ENCODE measurements at regions not wholly inside any gene's neighbourhood (a gene's known extent, or its start where the extent isn't known, plus 50 kb on each side); places are given as distances from the start of the nearest gene placed in this dataset.

DNA sequence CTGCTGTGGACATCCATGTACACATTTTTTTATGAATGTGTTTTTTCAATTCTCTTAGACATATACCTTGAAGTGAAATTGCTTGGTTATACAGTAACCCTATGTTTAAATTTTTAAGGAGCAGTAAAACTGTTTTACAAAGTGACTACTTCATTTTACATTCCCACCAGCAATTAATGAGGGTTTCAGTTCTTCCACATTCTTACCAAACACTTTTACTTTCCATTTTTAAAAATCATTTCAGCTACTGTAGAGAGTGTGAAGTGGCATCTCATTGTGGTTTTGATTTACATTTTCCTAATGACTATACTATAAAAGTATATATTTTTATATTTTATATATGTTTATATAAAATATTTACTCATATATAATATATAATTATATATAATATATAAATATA is 1221.5 kb downstream of the PLA2G4A start:
- DNase-seq (ENCODE audit: low read depth) = no peak

DNA sequence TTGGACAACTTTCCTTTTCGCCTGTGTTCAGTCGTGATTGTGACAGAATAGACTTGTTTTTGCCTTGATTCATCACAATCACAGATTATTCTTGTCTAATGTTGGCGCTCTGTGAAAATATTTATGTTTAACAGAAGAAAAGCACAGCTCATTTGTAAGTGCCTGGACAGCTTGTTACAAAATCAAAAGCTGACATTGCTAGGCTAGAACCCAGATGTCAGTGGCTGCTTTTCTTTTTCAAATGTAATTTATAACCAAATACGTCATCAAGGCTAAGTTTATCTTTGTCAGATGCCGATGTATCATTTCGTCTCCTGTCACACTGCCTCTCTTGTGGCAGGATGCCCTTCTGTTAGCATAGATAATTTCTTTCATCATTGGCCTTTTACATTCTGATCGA is 1227.3 kb downstream of the PLA2G4A start:
- no peak for DNase-seq (ENCODE audit: low read depth)

DNA sequence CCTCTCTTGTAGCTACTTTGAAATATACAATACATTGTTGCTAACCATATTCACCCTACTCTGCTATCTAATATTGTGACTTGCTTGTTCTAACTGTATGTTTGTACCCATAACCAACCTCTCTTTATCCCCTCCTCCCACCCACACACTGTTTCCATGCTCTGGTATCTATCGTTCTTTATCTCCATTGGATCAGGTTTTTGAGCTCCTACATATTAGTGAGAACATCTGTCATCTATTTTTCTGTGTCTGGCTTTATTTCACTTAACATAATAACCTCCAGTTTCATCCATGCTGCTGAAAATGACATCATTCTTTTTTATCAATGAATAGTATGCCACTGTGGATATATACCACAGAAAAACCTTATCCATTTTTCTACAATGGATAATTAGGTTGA is 1230.1 kb downstream of the PLA2G4A start:
- no peak for DNase-seq (ENCODE audit: low read depth)

DNA sequence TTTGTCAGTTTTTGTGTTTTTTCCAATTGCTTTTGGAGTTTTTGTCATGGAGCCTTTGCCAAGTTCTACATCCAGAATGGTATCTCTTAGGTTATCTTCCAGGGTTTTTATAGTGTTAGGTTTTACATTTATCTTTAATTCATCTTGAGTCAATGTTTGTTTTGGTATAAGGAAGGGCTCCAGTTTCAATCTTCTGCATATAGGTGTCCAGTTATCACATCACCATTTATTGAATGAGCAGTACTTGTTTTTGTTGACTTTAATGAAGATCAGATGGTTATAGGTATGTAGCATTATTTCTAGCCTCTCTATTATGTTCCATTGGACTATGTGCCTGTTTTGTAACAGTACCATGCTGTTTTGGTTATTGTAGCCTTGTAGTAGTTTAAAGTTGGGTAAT is 1233.1 kb downstream of the PLA2G4A start:
- no peak for DNase-seq (ENCODE audit: low read depth)

DNA sequence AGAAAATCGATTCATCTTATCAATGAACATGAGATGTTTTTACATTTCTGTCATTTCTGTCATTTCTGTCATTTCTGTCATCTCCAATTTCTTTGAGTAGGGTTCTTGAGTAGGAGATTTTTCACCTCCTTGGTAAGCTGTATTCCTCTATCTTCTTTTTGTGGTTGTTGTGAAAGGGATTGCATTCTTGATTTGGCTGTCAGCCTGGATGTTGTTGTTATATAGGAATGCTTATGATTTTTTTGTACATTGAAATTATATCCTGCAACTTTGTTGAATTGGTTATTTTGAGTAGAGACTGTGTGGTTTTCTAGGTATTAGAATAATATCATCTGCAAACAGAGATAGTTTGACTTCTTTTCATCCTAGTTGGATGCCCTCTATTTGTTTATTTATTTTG is 1233.7 kb downstream of the PLA2G4A start:
- DNase-seq (ENCODE audit: low read depth) = no peak

DNA sequence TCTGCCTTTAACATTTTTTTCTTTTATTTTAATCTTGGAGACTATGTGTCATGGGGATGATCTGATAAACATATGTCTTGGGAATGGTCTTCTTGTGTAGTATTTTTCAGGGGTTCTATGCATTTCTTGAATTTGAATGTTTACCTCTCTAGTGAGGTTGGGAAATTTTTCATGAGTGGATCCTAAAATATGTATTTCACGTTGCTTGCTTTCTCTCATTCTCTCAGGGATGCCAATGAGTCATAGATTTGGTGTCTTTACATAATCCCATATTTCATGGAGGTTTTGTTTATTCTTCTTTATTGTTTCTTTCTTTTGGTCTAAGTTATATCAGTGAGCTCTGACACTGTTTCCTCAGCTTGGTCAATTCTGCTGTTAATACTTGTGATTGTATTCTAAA is 1237.2 kb downstream of the PLA2G4A start:
- no peak for DNase-seq (ENCODE audit: low read depth)

DNA sequence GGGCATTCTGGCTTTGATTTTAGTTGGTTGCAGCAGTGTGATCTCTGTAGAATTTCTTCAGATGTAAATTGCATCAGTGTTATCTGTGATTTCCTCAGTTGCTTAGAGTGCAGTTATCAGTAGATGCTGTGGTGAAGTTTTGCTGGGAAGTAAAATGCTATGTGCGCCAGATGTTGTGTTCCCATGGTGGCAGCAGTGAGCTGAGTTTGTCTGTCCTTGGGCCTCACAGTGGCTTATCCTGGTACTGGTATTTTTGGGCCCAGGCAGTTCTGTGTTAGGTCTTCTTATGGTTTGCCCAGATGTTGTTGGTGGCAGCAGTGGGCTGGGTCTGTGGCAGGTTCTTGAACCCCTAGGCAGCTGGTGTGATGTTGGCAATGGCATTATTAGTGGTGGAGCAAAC is 1242.1 kb downstream of the PLA2G4A start:
- DNase-seq (ENCODE audit: low read depth) = no peak

DNA sequence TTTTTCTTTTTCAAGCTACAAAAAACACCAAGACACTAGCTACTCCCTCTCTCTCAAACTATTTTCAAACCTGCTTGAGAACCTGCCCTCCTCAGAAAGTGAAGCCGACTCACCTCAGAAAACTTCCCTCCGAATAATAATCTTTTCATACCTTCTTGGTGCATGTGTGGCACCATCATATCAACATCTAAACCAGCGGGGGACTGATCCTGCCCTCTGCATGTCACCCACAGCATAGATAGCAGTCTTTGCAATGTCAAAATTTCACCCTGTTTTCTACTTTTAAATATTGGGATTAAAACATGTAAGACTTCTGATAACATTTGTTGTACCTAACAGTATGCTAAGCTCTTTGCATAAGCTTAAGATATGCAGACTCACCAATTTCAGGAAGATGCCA is 1260.3 kb downstream of the PLA2G4A start:
- no peak for DNase-seq (ENCODE audit: low read depth)

DNA sequence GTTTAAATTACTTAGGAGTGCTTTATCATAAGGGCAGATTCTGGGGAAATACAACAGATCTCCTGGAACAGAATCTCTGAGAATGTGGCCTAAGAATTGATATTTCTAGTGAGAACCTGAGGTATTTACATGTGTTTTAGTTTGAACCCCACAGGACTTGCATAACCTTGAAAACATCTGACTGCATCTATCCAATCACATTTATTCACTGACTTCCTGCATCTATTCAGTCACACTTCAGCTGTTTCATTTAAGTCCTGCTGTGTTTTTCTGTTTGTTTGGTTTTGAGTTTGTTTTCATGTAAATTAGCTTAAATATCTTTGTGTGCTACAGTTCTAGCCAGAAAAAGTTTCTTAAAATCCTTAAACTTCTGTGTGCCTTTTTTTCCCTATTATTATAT is 1260.7 kb downstream of the PLA2G4A start:
- DNase-seq (ENCODE audit: low read depth) = no peak

DNA sequence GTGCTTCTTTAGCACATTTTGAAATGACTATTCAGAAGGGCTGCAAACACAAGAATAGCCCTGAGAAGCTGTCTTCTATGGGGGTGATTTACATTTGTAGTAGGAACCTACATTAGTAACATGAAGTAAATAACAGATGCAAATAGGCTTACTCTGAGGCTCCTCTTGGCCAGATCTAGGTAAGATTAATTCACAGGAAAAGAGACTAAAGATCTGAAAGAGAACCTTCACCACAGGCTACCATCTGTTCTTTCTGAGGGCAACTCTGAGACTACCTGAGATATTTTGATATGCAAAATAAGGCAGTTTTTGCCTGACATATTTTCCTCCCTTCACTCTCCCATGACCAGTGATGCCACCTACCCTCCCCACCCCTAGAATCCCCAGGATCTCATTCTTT is 1267.8 kb downstream of the PLA2G4A start:
- DNase-seq (ENCODE audit: low read depth) = no peak

DNA sequence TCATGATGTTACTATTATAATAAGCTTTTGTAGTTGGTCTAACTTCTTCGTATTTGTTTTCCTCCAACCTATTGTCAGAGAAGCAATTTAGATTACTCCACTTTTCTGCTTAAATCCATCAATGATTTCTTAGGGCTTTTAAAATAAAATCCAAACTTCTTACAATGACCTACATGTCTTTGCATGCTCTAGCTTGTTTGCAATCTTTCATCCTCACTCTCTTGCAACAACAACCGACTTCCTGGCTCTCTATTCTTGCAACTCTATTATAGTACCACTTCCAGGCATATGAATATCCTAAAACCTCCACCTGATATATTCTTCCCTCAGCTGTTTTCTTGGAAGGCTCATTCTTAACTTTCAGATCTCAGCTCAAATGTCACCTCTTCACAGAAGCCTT is 1288.7 kb downstream of the PLA2G4A start:
- no peak for DNase-seq (ENCODE audit: low read depth)

DNA sequence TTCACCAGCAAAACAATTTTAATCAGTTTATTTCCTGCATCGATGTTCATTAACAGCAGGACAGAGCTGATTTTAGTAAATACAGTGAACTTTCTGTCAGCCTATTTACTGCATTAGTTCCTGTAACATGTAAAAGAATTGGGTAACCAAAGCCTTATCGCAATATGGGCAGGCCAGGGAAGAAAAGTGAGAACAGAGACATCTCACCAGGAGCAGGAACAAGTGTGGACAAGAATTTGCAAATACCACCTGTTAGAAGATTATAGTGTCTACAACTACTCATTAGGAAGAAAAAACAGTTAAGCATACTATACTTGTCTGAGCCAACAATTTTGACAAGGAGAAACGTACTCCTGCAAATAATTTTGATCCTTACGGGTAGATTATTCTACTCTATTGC is 1293.9 kb downstream of the PLA2G4A start:
- DNase-seq (ENCODE audit: low read depth) = no peak

DNA sequence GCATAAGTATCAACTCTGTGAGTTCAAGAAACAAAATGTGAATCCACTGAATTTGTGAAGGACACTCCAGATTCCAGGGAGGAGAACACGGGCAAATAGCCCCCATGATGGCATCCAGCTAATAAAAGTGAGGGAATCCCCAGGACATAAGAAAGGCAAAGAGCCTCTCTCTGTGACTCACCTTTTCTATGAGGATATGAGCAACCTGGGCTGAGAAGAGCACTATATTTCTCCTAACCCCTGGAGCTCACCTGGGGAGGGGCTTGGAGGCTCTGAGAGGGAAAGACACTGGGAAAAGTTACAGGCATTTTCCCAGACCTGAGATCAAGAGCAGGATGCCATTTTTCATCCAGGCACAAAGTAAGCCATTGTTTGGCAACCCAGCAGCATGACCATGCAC is 1298.8 kb downstream of the PLA2G4A start:
- no peak for DNase-seq (ENCODE audit: low read depth)

DNA sequence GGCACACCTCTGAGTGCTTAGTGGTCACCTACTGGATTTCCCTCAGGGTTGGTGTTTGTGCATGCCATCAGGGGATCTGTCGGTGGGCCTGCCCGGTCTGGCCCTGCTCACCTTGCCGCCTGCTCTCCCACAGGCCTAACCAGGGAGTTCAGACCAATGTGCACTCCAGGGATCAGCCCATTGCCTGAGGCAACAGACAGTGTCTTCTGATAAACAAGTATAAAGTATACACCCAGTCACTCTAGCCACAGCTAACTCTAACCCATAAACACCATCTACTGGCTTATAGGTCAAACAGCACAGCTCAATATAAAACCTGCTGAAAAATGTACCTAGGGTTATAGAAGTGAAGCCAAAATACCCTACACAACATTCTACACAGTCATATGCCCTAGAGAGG is 1300.0 kb downstream of the PLA2G4A start:
- no peak for DNase-seq (ENCODE audit: low read depth)

DNA sequence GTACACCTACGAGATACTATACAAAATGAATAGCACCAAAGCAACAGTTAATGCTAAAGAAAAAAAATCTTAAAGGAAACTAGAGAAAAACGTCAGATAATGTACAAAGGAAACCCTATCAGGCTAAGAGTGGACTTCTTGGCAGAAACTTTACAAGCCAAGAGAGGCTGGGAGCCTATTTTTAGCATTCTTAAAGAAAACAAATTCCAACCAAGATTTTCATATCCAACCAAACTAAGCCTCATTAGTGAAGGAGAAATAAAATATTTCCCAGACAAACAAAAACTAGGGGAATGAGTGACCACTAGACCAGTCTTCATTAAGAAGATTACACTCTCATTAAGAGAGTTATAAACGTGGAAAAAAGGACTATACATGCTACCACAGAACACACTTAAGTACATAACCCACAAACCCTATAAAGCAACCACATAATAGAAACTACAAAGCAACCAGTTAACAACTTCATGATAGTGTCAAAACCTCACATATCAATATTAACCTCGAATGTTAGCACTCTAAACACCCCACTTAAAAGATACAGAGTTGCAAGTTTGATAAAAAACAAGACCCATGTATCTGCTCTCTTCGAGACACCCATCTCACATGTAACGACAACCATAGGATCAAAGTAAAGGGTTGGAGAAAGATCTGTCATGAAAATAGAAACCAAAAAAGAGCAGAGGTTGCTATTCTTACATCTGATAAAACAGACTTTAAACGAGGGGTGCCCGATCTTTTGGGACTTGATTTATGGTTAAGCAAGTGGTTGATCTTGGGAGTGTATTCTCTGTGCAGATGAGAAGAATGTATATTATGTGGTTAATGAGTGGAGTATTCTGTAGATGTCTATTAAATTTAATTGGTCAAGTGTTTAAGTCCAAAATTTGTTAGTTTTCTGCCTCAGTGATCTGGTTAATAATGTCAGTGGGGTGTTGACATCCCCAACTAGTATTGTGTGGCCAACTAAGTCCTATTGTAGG is 1301.4 kb downstream of the PLA2G4A start:
- no peak for DNase-seq (ENCODE audit: low read depth)

DNA sequence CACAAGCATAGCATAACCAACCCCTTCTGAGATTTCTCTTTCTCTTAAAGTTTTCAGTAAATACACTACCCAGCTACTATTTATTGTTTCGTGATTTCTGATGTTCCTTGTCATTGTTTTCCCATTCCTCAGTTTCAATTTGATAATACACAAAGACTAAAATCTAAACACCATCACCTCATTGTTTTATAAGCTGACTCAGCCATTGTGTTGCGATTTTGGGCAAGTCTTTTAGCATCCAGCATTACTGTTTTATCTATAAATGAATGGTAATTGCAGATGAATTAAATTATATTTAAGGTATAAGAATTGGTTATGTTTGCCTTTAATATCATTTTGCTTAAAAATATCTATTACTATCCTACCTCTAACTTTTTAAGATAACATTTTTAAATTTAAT is 1308.5 kb downstream of the PLA2G4A start:
- no peak for DNase-seq (ENCODE audit: low read depth)

DNA sequence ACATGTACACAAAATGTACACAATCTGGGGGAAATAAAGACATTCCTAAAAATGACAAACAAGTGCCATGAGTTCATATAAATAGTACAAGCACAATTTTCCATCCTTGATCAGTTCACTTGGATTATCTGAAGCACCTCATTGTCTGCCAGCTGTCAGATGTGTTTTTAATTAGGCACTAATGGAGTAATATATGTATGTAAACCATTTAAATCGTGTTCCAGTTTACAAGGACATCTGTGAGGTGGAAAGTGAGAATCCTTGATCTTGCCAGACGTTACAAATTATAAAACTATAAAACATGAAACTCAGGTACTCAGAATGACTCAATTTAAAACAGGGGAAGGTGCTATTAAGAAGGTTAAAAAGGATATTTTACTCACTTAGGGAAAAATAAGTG is 1312.2 kb downstream of the PLA2G4A start:
- DNase-seq (ENCODE audit: low read depth) = no peak

DNA sequence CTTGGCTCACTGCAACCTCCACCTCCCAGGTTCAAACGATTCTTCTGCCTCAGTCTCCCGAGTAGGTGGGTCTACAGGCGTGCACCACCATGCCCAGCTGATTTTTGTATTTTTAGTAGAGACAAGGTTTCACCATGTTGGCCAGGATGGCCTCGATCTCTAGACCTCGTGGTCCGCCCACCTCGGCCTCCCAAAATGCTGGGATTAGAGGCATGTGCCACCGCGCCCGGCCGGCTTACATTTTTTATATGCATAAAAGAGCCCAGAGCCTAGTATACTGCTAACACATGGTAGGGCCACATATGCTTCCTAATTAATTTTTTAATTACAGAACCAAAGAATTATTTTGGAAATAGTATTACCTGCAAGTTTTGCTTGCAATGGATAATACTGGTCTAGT is 1325.4 kb downstream of the PLA2G4A start:
- no peak for DNase-seq (ENCODE audit: low read depth)

DNA sequence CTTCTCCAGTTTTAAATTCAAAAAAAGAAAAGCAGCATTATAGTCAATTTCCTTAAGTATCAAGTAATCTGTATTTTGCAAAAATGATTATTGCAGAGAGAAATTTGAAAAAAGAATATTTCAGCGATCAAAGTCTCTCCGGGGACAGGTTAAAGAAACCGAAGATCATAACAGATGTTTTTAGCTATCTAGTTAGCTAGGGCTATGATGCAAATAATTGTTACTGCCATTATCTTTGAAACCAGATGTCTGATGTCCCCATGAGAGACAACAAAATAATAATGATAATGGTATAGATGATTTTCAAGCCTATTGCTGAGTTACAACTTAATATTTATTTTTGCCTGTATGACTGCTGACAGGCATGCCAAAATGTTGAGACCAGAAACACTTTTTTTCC is 1326.0 kb downstream of the PLA2G4A start:
- DNase-seq (ENCODE audit: low read depth) = no peak

DNA sequence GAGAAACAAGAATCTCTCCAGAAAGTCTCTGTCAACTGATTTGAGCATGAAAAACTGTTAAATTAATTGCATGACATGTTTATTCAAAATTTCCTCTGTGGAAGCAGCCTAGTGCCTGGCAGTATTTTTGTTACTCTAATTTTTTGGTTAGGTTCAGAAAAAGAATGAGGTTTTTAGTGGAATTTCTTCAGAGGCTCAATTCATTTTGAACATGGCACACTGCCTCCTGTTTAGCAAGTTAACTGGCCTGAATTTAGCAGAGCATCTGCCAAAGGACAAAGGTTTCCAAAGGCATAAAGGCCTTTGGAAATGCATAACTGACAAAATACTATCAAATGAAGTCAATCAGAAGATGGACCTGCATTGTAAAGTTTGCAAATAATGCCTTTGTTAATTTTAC is 1326.5 kb downstream of the PLA2G4A start:
- no peak for DNase-seq (ENCODE audit: low read depth)

DNA sequence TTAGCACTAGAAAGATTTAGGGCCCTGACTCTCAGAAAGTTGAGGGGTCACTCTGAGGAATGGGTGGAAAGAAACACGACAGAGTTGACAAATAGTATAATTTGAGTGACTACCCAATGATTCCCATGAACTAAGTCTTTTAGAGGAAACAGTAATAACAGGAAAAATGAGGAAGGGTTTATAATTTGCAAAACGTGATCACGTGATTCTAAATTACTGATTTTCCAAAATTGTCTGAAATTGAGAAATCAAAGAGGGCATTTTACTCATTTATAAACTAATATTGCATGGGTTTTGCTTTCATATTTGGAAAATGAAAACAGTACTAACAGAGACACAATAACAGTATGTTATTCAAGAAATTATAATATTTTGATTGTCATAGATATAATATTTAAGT is 1335.7 kb downstream of the PLA2G4A start:
- DNase-seq (ENCODE audit: low read depth) = no peak

DNA sequence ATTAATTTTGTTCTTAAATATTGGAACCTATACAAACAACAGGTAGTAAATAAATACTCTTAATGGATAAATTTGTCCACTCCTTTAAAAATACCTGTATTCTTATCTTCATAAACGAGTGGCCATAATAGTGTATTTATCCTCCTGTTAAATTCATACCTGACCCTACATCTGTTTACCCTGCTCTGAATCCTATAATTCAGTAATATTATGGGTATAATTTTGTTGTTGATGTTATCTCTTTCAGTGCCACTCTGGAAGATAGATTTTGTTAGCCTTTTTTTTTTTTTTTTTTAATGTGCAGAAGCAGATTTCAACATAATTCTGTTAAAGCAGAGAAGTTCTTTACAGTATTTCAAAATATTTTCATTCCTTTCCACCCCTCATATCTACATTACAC is 1337.9 kb downstream of the PLA2G4A start:
- no peak for DNase-seq (ENCODE audit: low read depth)

DNA sequence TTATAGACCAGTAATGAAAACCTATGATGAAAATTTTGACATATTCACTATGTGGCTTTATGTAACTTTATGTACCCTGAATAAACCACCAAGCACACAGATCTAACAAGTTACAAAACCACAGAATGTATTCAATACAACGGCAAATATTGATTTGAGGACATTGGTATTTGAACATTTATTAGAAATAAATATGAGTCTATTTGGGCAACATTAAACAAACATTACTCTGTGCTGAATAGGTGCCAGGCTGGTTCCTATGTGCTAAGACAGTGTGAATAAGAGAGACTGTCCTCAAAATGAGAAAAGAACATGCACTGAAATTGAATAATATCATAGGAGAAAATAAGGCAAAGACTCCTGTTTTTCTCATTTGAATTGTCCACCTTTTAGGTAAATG is 1341.2 kb downstream of the PLA2G4A start:
- no peak for DNase-seq (ENCODE audit: low read depth)

DNA sequence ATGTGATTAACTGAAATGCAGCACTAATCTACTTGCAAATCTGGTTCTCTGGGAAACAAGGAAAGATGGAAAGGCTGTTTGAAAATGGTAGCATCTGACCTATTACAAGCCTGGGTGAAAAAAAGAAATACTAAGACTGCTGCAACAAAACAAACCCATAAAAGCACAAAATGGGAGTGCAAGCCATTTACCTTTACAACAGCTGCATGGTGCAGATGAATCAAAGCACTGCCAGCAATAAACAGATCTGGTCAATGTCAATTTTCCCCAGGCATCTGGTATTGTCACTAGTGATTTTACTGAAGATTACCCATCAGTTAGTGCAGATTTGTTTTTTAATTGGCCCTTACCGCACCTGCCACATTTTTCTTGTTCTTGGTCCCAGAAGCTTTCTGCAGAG is 1341.7 kb downstream of the PLA2G4A start:
- no peak for DNase-seq (ENCODE audit: low read depth)

Measured in stromal cell of bone marrow (primary cell).